ENCODE measurements at regions not wholly inside any gene's neighbourhood (a gene's known extent, or its start where the extent isn't known, plus 50 kb on each side); places are given as distances from the start of the nearest gene placed in this dataset.

DNA sequence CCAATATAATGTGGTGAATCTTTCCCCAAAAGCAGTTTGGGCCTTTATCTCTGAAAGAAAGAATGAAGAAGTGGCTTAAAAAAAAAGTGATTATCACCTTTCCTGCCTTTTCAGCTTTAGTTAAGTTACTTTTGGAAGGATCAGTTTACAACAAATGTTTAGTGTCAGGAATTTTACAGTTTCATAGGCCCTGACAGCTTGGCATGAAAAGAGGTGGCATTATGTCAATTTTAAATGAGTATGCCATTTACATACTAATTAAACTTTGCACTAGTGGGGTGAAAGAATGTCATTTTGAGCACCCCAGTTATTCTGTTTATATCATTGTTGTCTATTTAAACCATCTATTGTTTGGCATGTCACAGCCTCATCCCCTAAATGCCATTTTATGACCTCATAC is 763.5 kb upstream of the FANCL start:
- no peaks in the 10 kb centered on the region for H3K4me1 ChIP-seq
- DNase-seq (no peak), ATAC-seq (no peak)
- no peaks in the 10 kb centered on the region for H3K36me3 ChIP-seq (ENCODE audit: insufficient read depth in 1 of 2, low read depth in 1 of 2)
- no peaks in the 10 kb centered on the region for H3K9me3 ChIP-seq
- TF ChIP-seq, protein P1, sequence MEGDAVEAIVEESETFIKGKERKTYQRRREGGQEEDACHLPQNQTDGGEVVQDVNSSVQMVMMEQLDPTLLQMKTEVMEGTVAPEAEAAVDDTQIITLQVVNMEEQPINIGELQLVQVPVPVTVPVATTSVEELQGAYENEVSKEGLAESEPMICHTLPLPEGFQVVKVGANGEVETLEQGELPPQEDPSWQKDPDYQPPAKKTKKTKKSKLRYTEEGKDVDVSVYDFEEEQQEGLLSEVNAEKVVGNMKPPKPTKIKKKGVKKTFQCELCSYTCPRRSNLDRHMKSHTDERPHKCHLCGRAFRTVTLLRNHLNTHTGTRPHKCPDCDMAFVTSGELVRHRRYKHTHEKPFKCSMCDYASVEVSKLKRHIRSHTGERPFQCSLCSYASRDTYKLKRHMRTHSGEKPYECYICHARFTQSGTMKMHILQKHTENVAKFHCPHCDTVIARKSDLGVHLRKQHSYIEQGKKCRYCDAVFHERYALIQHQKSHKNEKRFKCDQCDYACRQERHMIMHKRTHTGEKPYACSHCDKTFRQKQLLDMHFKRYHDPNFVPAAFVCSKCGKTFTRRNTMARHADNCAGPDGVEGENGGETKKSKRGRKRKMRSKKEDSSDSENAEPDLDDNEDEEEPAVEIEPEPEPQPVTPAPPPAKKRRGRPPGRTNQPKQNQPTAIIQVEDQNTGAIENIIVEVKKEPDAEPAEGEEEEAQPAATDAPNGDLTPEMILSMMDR (IDR thresholded peaks at IDR 0.05) = no peak
- H3K27me3 ChIP-seq (ENCODE audit: insufficient read depth in 3 of 3, low read length in 2 of 3) = no peaks in the 10 kb centered on the region
- H3K4me3 ChIP-seq = no peak overlapping the region
- H3K27ac ChIP-seq = no peak overlapping the region
- intact Hi-C loops (cut with DNase I) = no loop called here

DNA sequence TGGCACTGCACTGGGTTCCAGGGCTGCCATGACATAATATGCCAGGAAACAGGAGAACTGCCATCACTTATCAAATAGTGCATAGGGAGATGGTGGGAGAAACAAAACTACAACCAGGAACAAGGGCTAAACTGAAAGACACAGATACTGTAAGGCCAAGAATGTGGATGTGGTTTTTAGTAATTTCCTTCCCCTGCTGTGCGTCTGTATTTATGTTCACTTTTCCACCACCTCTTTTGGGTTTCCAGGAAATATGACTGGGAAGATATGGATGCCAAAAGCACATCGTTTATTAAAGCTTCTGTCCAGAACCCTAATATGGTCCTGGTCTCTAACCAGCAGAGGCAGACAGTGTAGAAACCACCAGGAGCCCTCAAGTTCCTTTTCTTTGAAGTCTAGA is 759.7 kb upstream of the FANCL start:
- WGBS, 3 donors = 59 to 64% (median 60%) methylated on average over 2 of the region's 2 CpGs
- Histone ChIP-seq H3K36me3 (ENCODE audit: insufficient read depth in 1 of 2, low read depth in 1 of 2) (no peaks in the 10 kb centered on the region), H3K27ac (no peak overlapping the region), H3K27me3 (ENCODE audit: insufficient read depth in 3 of 3, low read length in 2 of 3) (no peaks in the 10 kb centered on the region), H3K4me3 (no peak overlapping the region), H3K9me3 (no peaks in the 10 kb centered on the region), H3K4me1 (no peaks in the 10 kb centered on the region)
- DNase-seq (no peak), ATAC-seq (no peak)
- TF ChIP-seq, protein P1 (IDR thresholded peaks at IDR 0.05) = no peak
- intact Hi-C loops (cut with DNase I) = no loop called here

DNA sequence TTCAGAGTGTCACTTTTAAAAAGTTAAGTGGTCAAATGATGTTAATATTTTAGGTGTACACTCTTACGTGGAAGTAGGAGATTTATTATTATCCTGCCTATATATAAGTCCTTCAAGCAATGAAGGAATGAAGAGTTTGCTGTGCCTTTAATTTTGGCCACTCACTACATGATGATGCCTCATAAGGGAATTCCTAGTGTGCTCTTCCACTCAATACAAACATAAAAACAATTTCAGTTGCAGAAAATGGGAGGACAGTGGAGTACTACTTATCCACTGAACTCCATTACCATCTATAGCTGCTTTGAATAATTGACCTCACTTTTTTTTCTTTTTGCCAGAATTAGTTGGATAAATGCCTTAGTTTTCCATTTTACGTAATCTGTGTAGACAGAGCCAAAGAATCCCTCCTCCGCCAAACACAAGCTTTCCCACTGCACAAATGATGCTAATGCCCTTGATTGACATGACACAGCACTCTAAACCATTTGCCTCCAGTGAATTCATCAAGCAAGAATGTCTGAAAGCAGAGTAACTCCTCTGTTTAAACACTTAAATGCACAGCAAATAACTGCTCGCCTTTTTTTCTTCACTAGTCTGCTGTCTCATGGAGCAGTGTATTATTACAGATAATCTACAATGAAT is 751.1 kb upstream of the FANCL start:
- Histone ChIP-seq H3K4me1 (no peaks in the 10 kb centered on the region), H3K36me3 (ENCODE audit: insufficient read depth in 1 of 2, low read depth in 1 of 2) (no peaks in the 10 kb centered on the region), H3K27me3 (ENCODE audit: insufficient read depth in 3 of 3, low read length in 2 of 3) (no peaks in the 10 kb centered on the region), H3K27ac (no peak overlapping the region), H3K4me3 (no peak overlapping the region), H3K9me3 (no peaks in the 10 kb centered on the region)
- no peak for DNase-seq
- 37 to 61% (median 41%) methylated on average over 4 of the region's 4 CpGs for WGBS, 3 donors
- TF ChIP-seq, protein P1 (IDR thresholded peaks at IDR 0.05) = no peak
- intact Hi-C loops (cut with DNase I) = no loop called here
- no peak for ATAC-seq

DNA sequence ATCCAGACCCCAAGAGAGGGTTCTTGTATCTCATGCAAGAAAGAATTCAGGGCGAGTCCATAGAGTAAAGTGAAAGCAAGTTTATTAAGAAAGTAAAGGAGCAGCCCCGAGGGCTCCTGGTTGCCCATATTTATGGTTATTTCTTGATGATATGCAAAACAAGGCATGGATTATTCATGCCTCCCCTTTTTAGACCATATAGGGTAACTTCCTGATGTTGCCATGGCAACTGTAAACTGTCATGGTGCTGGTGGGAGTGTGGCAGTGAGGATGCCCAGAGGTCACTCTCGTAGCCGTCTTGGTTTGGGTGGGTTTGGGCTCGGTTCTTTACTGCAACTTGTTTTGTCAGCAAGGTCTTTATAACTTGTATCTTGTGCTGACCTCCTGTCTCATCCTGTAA is 750.2 kb upstream of the FANCL start:
- Histone ChIP-seq H3K9me3 (no peaks in the 10 kb centered on the region), H3K27me3 (ENCODE audit: insufficient read depth in 3 of 3, low read length in 2 of 3) (no peaks in the 10 kb centered on the region), H3K27ac (no peak overlapping the region), H3K4me1 (no peaks in the 10 kb centered on the region), H3K4me3 (no peak overlapping the region), H3K36me3 (ENCODE audit: insufficient read depth in 1 of 2, low read depth in 1 of 2) (no peaks in the 10 kb centered on the region)
- intact Hi-C loops (cut with DNase I) = no loop called here
- DNase-seq (no peak), ATAC-seq (no peak)
- TF ChIP-seq, protein P1 (IDR thresholded peaks at IDR 0.05) = no peak
- 64 to 79% (median 70%) methylated on average over 5 of the region's 5 CpGs for WGBS, 3 donors

DNA sequence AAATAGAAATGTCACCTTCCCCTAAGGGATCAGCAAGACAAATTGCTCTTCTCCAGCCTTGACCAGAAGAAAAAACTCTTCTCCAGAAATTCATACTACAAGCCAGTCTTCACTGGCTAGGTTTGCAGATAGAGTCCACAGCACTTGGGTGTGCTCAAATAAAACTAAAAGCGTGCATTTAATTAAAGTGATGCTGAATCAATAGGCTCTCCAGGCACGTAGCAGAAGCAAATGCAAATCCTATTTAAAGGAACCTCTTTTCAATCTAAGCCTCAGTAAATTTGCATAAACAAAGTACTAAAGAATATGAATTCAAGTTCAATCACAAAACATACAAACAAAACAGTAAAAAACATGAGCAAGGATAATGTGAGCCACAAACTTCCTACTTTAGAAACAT is 744.4 kb upstream of the FANCL start:
- no peaks in the 10 kb centered on the region for H3K9me3 ChIP-seq
- H3K4me1 ChIP-seq = no peaks in the 10 kb centered on the region
- DNase-seq (no peak), ATAC-seq (no peak)
- no peak overlapping the region for H3K4me3 ChIP-seq
- intact Hi-C loops (cut with DNase I) = no loop called here
- no peak overlapping the region for H3K27ac ChIP-seq
- TF ChIP-seq, protein P1 (IDR thresholded peaks at IDR 0.05) = no peak
- H3K36me3 ChIP-seq (ENCODE audit: insufficient read depth in 1 of 2, low read depth in 1 of 2) = no peaks in the 10 kb centered on the region
- WGBS, 3 donors = 61 to 75% (median 73%) methylated on average over 2 of the region's 2 CpGs
- H3K27me3 ChIP-seq (ENCODE audit: insufficient read depth in 3 of 3, low read length in 2 of 3) = no peaks in the 10 kb centered on the region
